ENCODE measurements at regions not wholly inside any gene's neighbourhood (a gene's known extent, or its start where the extent isn't known, plus 50 kb on each side); places are given as distances from the start of the nearest gene placed in this dataset.
"Not testable (repeated sequence)": the region's sequence is repeated elsewhere in the genome, so short reads cannot be mapped to it uniquely, and the experiment has no call there.

DNA sequence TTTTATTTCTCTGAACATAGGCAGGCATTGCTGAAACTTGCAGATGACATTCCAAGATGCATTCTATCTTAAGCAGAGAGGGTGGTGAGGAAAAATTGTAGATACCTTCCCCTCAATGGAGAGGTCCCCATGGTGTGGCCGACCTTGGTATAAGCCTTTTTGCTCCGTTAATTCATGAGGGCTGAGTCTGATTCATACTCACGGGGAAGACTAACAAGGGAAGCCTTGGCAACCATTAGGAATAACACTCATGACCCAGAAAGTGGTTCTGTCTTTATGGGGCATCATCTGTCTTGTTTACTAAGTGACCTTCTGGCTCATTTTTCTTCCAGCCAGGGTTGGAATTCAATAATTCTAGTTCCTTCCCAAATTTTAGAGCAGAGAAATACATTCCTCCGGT lies 148.3 kb downstream of the ADRA2C start:
- DNase-seq (ENCODE audit: low read depth in 3 of 3, low spot score in 2 of 3), result not testable (repeated sequence)

DNA sequence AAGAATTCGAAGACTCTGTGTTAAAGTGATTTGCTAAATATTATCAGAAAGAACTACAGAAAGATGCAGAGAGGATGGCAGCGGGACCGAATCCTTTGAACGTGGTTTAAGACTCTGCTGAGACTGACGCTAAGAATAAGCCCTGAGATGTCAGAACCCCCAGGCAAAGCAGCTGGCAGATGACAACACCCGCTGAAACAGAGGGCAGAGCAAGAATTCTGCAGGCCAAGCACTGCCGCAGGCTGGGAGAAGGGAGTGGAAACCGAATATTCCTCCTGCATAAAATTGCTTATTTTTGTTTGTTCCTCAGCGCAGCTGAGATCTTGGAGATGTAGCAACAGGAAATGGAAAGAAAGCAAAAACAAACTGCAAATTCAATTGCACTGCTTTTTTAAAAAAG lies 153.3 kb downstream of the ADRA2C start:
- peak in 1 of 3 donors; percentile 10 for DNase-seq (ENCODE audit: low read depth in 3 of 3, low spot score in 2 of 3)

DNA sequence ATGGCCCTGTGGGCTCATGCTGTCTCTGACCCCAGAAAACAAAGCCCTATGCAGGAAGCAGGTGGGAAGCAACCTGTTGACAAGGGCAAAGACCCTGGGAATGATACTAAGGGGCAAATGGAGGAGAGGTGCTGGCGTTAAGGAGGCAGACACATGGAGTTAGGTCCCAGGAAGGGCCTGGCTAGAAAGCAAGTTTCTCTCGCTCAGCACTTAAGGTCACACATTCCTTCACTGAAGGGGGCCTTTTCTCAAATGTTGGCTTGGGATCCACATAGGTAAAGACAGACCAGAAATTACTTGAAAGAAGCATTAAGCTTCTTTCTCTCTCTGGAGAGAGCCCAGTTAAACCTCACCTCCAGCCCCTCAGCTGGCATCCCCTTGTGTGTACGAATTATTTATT lies 155.7 kb downstream of the ADRA2C start:
- not testable (repeated sequence) for DNase-seq (ENCODE audit: low read depth in 3 of 3, low spot score in 2 of 3)

DNA sequence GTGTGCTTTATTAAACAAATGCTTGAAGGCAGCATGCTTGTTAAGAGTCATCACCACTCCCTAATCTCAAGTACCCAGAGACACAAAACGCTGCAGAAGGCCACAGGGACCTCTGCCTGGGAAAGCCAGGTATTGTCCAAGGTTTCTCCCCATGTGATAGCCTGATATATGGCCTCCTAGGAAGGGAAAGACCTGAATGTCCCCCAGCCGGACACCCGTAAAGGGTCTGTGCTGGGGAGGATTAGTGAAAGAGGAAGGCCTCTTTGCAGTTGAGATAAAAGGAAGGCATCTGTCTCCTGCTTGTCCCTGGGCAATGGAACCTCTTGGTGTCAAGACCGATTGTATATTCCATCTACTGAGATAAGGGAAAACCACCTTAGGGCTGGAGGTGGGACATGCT lies 159.7 kb downstream of the ADRA2C start:
- DNase-seq (ENCODE audit: low read depth in 3 of 3, low spot score in 2 of 3), result not testable (repeated sequence)

DNA sequence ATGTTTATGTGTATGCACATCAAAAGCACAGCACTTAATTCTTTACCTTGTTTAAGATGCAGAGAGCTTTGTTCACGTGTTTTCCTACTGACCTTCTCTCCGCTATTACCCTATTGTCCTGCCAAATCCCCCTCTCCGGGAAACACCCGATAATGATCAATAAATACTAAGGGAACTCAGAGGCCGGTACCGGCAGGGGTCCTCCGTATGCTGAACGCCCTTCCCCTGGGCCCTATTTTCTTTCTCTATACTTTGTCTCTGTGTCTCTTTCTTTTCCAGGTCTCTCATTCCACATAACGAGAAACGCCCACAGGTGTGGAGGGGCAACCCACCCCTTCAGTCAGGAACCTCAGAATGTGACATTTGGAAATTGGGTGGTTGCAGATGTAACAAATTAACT lies 160.1 kb downstream of the ADRA2C start:
- not testable (repeated sequence) for DNase-seq (ENCODE audit: low read depth in 3 of 3, low spot score in 2 of 3)

DNA sequence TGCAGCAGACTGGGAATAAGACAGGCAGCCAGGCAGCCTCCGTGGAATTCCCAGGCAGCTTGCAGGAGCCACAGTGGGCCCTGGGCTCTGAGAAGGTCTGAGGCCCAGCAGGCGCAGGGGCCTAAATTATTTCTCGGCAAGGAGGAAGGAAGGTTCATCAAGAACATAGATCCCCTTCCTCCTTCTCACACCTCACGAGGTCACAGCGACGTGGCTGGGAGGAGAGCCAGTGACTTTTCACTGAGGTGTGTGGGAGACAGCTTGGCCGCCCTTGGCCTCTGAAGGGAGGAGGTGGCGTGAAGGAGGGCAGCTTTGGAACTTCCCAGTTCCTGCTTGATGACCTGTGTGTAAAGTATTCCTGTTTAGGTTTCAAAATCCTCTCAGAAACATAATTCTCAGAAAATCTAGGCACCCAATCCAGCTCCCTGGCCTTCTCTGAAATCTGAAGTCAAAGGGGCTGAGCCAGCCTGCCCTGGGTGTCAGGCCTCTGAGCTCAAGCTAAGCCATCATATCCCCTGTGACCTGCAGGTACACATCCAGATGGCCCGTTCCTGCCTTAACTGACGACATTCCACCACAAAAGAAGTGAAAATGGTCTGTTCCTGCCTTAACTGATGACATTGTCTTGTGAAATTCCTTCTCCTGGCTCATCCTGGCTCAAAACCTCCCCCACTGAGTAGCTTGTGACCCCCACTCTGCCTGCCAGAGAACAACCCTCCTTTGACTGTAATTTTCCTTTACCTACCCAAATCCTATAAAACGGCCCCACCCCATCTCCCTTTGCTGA lies 161.0 kb downstream of the ADRA2C start:
- not testable (repeated sequence) for DNase-seq (ENCODE audit: low read depth in 3 of 3, low spot score in 2 of 3)

DNA sequence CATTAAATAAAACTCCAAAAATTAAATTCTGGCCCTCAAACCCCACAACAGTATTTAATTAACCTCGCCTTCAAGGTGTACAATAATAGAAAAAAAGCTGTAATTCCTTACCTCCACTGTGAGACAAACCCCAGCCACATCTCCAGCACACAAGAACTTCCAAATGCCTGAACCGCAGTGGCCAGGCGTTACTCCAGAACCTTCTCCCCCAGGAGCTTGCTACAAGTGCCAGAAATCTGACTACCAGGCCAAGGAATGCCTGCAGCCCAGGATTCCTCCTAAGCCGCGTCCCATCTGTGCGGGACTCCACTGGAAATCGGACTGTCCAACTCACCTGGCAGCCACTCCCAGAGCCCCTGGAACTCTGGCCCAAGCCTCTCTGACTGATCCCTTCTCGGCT lies 163.2 kb downstream of the ADRA2C start:
- not testable (repeated sequence) for DNase-seq (ENCODE audit: low read depth in 3 of 3, low spot score in 2 of 3)

DNA sequence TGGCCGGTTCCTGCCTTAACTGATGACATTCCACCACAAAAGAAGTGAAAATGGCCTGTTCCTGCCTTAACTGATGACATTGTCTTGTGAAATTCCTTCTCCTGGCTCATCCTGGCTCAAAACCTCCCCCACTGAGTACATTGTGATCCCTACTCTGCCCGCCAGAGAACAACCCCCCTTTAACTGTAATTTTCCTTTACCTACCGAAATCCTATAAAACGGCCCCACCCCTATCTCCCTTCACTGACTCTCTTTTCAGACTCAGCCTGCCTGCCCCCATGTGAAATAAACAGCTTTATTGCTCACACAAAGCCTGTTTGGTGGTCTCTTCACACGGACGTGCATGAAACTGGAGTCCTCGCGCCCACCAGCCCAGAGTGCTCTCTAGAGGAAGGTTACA lies 166.5 kb downstream of the ADRA2C start:
- DNase-seq (ENCODE audit: low read depth in 3 of 3, low spot score in 2 of 3), result not testable (repeated sequence)

DNA sequence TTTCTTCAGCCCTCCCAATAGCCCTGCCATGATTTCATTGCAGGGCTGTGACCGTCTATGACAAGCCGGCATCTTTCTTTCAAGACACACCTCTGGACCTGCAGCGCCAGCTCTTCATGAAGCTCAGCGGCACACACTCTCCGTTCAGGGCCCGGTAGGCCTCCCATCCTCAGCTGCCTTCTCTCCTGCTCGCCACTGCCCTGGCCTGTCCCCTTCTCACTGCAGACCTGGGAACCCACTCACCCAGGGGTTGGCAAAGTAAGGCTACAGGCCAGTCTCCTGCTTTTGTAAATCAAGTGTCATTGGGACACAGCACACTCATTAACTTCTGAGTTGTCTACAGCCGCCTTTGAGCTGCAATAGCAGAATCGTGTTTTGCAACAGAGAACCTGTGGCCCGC lies 169.2 kb downstream of the ADRA2C start:
- DNase-seq (ENCODE audit: low read depth in 3 of 3, low spot score in 2 of 3), result not testable (repeated sequence)

DNA sequence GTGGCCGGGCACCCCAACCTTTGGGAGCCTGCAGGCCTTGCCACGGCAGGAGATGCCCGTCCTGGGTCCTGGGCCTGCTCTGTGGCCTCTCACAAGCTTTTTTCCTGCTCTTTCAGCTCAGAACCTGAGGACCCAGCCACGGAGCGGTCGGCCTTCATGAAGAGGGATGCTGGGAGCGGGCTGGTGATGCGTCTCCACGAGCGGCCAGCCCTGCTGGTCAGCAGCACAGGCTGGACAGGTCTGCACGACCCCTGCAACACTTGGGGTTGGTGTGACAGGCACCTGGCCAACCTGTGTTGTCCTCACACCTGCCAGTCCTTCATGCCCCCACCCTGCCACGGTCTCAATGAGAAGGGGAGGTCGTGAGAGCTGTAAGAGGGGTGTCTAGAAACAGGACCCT lies 170.0 kb downstream of the ADRA2C start:
- DNase-seq (ENCODE audit: low read depth in 3 of 3, low spot score in 2 of 3), result no peak

DNA sequence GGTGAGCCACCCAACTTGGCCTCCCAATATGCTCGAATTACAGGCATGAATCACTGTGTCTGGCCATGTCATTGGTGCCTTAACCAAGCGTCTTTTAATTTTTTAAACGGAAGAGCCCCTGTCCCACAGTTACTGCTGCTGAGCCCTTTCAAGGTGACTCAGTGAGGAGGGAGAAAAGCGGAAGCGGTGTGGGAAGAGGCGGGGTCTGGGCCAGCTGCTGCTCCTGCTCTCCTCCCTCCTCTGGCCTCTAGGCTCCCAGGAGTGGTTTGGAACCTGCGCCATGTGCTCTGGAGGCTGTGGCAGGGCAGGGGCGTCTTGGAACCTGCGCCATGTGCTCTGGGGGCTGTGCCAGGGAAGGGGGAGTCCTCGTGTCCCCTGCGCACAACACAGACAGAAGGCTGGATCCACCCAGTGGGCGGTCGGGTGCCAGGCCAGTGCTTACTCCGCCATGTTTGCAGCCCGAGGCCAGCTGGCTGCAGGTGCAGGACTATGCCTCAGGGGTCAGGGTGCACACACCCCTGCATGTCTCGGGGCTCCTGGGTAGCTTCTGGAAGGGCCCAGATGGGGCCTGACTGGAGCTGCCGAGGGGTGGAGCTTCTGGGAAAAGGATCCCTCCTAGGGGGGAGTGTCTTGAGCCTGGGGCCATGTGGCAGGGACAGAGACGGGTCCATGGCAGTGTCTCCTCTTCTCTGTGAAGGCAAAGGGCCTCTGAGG lies 171.8 kb downstream of the ADRA2C start:
- DNase-seq (ENCODE audit: low read depth in 3 of 3, low spot score in 2 of 3), result not testable (repeated sequence)

DNA sequence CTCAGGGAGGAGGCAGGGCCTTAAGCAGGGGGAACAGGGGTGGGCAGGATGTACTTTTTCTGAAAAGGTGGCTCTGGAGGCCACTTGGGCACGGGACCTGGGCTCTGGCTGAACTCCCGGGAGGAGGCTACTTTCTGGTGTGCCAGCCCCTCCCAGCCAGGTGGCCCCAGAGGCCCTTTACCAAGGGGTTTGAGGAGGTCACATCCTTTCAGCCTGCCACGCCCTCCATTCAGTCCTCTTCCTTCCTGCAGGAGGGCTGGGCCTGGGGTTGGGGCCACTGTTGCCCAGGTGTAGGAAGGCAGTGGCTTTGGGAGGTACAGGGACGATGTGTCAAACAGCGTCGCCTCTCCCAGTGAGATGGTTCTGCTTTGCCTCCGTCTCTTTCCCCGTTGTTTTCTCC lies 172.5 kb downstream of the ADRA2C start:
- DNase-seq (ENCODE audit: low read depth in 3 of 3, low spot score in 2 of 3), result not testable (repeated sequence)

DNA sequence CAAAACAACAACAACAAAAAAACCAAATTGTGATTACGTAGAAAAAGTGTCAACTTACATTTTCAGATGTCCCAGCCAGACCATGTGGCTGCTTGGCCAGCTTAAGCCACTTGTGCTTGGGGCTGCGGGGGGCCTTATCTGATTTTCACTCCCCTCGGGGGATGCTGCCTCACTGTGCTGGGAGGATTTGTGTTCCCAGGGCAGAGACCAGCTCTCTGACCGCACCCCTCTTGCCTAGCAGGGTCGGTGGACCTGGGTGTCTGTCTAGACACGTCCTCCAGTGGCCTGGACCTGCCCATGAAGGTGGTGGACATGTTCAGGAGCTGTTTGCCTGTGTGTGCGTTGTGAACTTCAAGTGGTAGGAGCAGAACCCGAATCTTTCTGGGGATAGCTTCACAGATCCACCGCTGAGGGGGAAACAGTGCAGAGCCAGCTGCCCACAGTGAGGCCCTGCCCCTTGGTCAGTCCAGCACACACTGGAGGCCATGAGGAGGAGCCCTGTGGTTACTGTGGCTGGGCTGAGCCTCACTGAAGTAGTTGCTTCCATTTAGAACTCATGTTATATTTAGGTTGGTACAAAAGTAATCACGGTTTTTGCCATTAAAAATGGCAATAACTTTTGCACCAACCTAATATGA lies 173.9 kb downstream of the ADRA2C start:
- DNase-seq (ENCODE audit: low read depth in 3 of 3, low spot score in 2 of 3), result not testable (repeated sequence)

DNA sequence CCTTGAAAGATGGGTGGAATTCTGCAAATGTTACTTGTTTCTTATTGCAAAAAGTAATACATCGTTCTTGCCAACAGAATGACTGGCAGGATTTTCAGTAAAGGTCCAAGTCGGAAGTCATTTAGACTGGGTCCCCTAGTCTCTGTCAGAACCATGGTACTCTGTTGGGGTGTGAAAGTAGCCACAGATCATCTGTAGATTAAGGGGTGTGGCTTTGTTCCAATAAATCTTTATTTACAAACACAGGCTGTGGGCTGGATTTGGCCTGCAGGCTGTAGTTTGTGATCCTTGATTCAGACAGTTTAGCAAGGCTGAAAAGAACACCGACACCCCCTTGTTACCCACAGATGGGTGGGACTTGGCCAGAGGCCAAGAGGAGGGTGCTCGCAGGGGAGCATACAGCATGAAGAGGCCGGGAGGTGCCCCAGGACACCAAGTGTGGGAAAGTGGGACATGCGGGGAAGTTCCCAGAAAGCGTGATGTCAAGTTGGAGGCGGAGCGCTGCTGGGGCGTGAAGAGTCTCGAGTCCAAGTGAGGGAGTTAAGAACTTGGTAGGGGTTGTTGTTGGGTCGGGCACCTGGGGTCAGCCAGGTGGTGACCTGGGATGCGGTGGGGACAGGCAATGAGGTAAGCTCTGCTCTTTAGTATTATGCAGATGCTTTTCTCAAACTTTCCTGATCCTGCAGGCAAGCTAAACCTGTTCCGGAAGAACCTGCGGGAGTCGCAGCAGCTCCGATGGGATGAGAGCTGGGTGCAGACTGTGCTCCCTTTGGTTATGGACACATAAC lies 175.7 kb downstream of the ADRA2C start:
- not testable (repeated sequence) for DNase-seq (ENCODE audit: low read depth in 3 of 3, low spot score in 2 of 3)

DNA sequence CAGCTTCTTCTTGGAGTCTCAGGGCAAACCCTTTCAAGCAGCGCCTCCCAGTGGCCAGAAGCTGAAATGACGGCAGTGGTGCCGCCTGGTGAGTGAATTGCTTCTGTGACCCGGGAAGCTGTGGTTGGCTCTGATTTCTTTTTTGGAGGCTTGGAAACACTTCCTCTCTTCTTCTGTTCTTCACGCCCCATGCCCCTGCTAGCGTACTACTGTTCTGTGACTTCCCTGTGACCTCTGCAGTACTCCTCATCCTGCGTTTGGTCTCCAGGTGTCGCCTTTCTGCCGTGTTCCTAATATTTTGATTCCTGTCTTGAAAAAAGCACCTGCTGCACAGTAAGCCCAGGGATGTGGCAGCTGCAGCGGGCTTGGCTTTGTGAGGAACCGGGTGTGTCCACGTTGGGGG lies 176.4 kb downstream of the ADRA2C start:
- DNase-seq (ENCODE audit: low read depth in 3 of 3, low spot score in 2 of 3), result not testable (repeated sequence)

DNA sequence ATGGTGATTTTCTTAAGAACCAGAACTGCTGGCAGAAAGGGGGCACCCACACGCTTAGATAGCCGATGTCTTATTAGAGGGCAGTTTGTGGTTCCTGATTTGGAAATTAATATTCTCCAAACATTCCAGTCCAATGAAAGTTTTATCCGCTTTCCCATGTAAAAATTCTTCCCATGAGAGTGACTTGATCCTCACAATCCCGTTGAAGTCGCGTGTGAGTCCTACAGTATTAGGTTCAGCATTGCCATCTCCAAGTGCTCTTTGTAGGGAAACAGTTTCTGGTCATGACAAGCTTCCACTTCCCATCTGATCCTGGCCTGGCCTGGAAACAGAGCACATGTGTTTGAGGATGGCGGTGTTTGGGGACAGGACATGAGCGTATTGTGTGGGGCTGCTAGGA lies 176.9 kb downstream of the ADRA2C start:
- DNase-seq (ENCODE audit: low read depth in 3 of 3, low spot score in 2 of 3), result not testable (repeated sequence)

DNA sequence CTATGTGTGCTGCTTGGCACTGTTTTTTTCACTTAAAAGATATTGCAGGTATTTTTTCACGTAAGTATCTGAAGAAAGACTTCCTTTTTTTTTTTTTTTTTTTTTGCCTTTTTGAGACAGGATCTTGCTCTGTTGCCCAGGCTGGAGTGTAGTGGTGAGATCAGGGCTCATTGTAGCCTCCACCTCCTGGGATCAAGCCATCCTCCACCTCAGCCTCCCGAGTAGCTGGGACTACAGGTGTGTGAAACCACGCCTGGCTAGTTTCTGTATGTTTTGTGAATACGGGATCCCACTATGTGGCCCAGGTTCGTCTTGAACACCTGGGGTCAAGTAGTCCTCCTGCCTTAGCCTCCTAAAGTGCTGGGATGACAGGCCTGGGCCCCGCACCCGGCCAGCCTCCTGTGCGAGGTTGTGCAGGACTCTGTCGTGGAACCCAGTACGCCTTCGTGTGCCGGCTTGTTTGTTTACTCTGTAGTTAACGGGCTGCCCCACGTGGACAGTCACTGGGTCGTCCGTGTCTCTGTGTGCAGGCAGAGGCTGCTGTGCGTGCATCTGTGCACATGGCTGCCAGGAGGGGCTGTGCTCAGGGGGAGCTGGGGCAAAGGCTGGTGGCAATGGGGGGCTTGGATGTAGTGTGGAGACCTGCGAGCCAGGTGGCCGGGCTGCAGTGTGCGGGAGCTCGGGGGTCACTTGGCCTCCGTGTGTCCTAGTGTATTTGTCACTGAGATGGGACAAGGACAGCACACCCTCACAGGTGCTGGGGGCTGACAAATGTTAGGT lies 179.5 kb downstream of the ADRA2C start:
- DNase-seq (ENCODE audit: low read depth in 3 of 3, low spot score in 2 of 3), result no peak

DNA sequence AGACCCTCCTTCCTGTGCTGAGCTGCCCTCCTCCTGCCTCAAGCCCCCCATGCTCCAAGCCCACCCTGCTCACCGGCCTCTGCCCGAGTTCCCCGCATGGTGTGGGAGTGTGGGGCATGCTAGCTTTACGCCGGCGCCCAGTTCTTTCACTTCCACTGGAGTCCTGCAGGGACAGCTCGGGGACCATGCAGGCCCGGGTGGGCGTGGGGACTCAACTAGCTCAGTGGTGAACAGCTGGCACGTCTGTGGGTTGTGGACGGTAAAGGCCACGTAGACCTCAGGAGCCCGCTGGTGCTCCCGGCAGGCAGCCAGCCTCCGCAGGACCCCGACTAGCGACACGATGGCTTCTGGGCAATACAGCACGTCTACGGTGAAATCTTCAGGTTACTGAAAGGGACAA lies 180.4 kb downstream of the ADRA2C start:
- not testable (repeated sequence) for DNase-seq (ENCODE audit: low read depth in 3 of 3, low spot score in 2 of 3)

DNA sequence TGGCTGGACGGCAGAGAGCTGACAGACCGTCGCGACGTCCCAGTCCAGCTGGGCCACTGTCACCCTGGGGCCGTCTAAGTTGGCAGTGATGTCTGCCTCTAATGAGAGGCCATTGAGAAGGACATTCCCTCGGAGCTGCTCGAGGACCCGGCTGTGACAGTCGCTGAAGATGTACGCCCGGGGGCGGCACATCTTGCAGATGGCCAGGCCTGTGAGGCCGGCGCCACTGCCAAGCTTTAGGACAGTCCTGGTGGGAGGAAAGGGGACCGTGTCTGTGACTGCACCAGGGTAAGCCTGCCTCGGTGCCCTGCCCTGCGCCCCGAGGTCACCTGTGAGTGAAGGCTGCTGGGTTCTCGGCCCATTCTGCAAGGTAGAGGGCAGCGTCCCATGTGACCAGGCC lies 181.6 kb downstream of the ADRA2C start:
- not testable (repeated sequence) for DNase-seq (ENCODE audit: low read depth in 3 of 3, low spot score in 2 of 3)

DNA sequence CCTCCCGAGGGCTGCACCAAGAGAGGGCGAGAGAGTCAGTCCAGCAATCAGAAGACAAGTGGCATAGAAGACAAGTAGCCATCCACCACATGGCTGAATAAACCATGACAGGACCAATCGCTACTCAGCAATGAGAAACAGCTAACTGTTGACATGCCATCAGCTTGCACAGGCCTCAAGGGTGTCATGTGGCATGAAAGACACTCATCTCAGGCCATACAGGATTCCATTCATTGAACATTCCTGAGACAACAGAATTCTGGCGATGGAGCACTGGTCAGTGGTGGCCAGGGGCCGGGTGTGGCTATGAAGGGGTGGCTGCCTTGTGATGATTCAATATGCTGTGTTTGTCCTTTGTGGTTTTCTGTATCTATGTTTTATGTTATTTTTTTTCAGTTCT lies 182.0 kb downstream of the ADRA2C start:
- DNase-seq (ENCODE audit: low read depth in 3 of 3, low spot score in 2 of 3), result not testable (repeated sequence)

Measured in right renal cortex interstitium (tissue), 3 donors.